ENCODE measurements at regions not wholly inside any gene's neighbourhood (a gene's known extent, or its start where the extent isn't known, plus 50 kb on each side); places are given as distances from the start of the nearest gene placed in this dataset.

GRCh38 chr9:22204240-22204639 is 195.1 kb upstream of the CDKN2B start:
- no peaks in the 10 kb centered on the region for H3K79me1 ChIP-seq (ENCODE audit: insufficient read depth, low read depth, low read length, poor library complexity, severe bottlenecking)
- no peaks in the 10 kb centered on the region for H3K9me3 ChIP-seq (ENCODE audit: control insufficient read depth, low read depth, low read length)
- H3K23me2 ChIP-seq (ENCODE audit: insufficient read length, low read depth, low read length, poor library complexity, severe bottlenecking), result no peaks in the 10 kb centered on the region
- no peak overlapping the region for H3K27ac Mint-ChIP-seq
- TF ChIP-seq, protein P1, sequence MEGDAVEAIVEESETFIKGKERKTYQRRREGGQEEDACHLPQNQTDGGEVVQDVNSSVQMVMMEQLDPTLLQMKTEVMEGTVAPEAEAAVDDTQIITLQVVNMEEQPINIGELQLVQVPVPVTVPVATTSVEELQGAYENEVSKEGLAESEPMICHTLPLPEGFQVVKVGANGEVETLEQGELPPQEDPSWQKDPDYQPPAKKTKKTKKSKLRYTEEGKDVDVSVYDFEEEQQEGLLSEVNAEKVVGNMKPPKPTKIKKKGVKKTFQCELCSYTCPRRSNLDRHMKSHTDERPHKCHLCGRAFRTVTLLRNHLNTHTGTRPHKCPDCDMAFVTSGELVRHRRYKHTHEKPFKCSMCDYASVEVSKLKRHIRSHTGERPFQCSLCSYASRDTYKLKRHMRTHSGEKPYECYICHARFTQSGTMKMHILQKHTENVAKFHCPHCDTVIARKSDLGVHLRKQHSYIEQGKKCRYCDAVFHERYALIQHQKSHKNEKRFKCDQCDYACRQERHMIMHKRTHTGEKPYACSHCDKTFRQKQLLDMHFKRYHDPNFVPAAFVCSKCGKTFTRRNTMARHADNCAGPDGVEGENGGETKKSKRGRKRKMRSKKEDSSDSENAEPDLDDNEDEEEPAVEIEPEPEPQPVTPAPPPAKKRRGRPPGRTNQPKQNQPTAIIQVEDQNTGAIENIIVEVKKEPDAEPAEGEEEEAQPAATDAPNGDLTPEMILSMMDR (conservative IDR thresholded peaks at IDR 0.05), result no peak
- H3K27me3 ChIP-seq (ENCODE audit: insufficient read depth, low read length), result no peaks in the 10 kb centered on the region
- H3K9me3 Mint-ChIP-seq, result no peaks in the 10 kb centered on the region
- no peaks in the 10 kb centered on the region for H4K20me1 ChIP-seq (ENCODE audit: control insufficient read depth, insufficient read depth, insufficient read length)
- H3K9ac ChIP-seq (ENCODE audit: extremely low read depth, insufficient read length, low read length), result no peak overlapping the region
- H4K91ac ChIP-seq (ENCODE audit: insufficient read length, low read depth, low read length), result no peak overlapping the region
- no peaks in the 10 kb centered on the region for H3K36me3 Mint-ChIP-seq (ENCODE audit: insufficient read depth in 1 of 3, low read depth in 3 of 3)
- H3K4me2 ChIP-seq (ENCODE audit: insufficient read depth, insufficient read length, low read length), result no peak overlapping the region
- H2BK20ac ChIP-seq (ENCODE audit: low read depth, low read length, poor library complexity, severe bottlenecking), result no peak overlapping the region
- no peak overlapping the region for H2BK5ac ChIP-seq (ENCODE audit: insufficient read length, low read length)
- H4K5ac ChIP-seq (ENCODE audit: insufficient read length, low read depth, low read length), result no peak overlapping the region
- H3K27ac ChIP-seq (ENCODE audit: insufficient read length, low read depth, low read length), result no peak overlapping the region
- no peaks in the 10 kb centered on the region for H3K4me1 Mint-ChIP-seq
- no peak overlapping the region for H3K4me3 Mint-ChIP-seq
- H2BK12ac ChIP-seq (ENCODE audit: insufficient read length, low read depth, low read length), result no peak overlapping the region
- no peak for DNase-seq
- no peak overlapping the region for H2BK15ac ChIP-seq (ENCODE audit: low read depth, low read length)
- H3K23ac ChIP-seq (ENCODE audit: insufficient read length, low read depth, low read length), result no peak overlapping the region
- no peak overlapping the region for H3K14ac ChIP-seq (ENCODE audit: insufficient read depth, low read length)
- H2BK120ac ChIP-seq (ENCODE audit: low read depth, low read length, poor library complexity, severe bottlenecking), result no peak overlapping the region
- H4K8ac ChIP-seq (replicated peaks; ENCODE audit: insufficient read length, low read depth, low read length), result no peak overlapping the region
- no peak overlapping the region for H3K4ac ChIP-seq (ENCODE audit: low read depth, low read length)
- H3K56ac ChIP-seq (ENCODE audit: insufficient read length, low read depth, low read length), result no peak overlapping the region
- H3K18ac ChIP-seq (ENCODE audit: insufficient read length, low read depth, low read length), result no peak overlapping the region
- no CpG with 5 or more reads among the region's 2 CpGs for WGBS (ENCODE audit: extremely low coverage, insufficient read length, low lambda C conversion rate)
- no peaks in the 10 kb centered on the region for H3K79me2 ChIP-seq (ENCODE audit: insufficient read depth, low read length)
- H3K27me3 Mint-ChIP-seq (ENCODE audit: low read depth), result no peaks in the 10 kb centered on the region
- no peak overlapping the region for H2AFZ ChIP-seq (ENCODE audit: low read length)
- no peaks in the 10 kb centered on the region for H3K4me1 ChIP-seq (ENCODE audit: insufficient read depth, low read length)
- H2AK5ac ChIP-seq (ENCODE audit: insufficient read length, low read length), result no peak overlapping the region
- H3T11ph ChIP-seq (ENCODE audit: low read length), result no peak overlapping the region

Data from H9 (cell line).